Neural cell (in vitro differentiated cells): ENCODE measurements at regions not wholly inside any gene's neighbourhood (a gene's known extent, or its start where the extent isn't known, plus 50 kb on each side); places are given as distances from the start of the nearest gene placed in this dataset.

Source experiments
- CTCF ChIP-seq: fragments of 450-650 bp; IDR thresholded peaks from 2 replicates; pipeline ENCODE4 v1.5.1; 2014; ENCODE audit warnings: antibody characterized with exemption, mild to moderate bottlenecking, moderate library complexity; ENCODE audit not compliant: poor library complexity, severe bottlenecking
- MXI1 ChIP-seq: fragments of 450-650 bp; conservative IDR thresholded peaks from 2 replicates; pipeline ENCODE4 v1.6.1; 2014; ENCODE audit warnings: antibody characterized with exemption, mild to moderate bottlenecking; ENCODE audit not compliant: poor library complexity, severe bottlenecking
- POLR2AphosphoS5 ChIP-seq: IDR thresholded peaks from 2 replicates; pipeline ENCODE4 v1.6.1; 2012
- TF ChIP-seq, protein P1 (sequence below): IDR thresholded peaks from 2 replicates; pipeline ENCODE4 v1.6.1; 2012; ENCODE audit warnings: borderline replicate concordance

DNA sequence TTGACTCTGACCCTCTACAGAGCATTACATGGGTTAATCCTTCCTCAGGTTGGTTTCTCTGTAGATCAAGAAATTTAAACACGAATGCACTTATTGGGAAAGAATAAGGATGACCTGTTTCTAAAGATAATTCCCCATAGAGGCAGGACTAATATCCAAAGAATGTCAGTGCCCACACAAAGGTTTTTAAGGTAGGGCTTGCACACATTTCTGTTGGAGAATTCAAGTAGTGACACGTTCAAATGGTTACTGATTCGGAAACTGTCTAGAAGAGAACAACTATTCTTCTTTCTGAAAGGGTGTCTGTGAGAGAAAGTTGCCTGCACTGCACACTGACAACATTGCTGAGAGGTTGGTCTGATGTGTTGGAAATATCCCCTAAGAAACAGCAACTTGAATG, 167.3 kb downstream of the ZNF326 start:
- TF ChIP-seq CTCF: no peak
- no peak for TF ChIP-seq POLR2AphosphoS5
- no peak for TF ChIP-seq MXI1
- TF ChIP-seq, protein P1, sequence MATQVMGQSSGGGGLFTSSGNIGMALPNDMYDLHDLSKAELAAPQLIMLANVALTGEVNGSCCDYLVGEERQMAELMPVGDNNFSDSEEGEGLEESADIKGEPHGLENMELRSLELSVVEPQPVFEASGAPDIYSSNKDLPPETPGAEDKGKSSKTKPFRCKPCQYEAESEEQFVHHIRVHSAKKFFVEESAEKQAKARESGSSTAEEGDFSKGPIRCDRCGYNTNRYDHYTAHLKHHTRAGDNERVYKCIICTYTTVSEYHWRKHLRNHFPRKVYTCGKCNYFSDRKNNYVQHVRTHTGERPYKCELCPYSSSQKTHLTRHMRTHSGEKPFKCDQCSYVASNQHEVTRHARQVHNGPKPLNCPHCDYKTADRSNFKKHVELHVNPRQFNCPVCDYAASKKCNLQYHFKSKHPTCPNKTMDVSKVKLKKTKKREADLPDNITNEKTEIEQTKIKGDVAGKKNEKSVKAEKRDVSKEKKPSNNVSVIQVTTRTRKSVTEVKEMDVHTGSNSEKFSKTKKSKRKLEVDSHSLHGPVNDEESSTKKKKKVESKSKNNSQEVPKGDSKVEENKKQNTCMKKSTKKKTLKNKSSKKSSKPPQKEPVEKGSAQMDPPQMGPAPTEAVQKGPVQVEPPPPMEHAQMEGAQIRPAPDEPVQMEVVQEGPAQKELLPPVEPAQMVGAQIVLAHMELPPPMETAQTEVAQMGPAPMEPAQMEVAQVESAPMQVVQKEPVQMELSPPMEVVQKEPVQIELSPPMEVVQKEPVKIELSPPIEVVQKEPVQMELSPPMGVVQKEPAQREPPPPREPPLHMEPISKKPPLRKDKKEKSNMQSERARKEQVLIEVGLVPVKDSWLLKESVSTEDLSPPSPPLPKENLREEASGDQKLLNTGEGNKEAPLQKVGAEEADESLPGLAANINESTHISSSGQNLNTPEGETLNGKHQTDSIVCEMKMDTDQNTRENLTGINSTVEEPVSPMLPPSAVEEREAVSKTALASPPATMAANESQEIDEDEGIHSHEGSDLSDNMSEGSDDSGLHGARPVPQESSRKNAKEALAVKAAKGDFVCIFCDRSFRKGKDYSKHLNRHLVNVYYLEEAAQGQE: no peak
